A549 (cell line): ENCODE measurements at regions not wholly inside any gene's neighbourhood (a gene's known extent, or its start where the extent isn't known, plus 50 kb on each side); places are given as distances from the start of the nearest gene placed in this dataset.

Experiments
- ATAC-seq, 2 experiments: fragments of 200-7000 bp in 1 of 2; fragments of >200 bp in 1 of 2; cut with Nextera tagmentation in 1 of 2; cut with Tn5 transposase in 1 of 2; 3 replicates each; pipeline versions ENCODE4 v1.8.0 to v1.9.1; 2018 to 2020; ENCODE audit warnings: mild to moderate bottlenecking in 1 of 2, moderate library complexity in 1 of 2
- CTCF ChIA-PET: fragments of 300-600 bp; sonication (Branson Sonifier 250); formaldehyde crosslinking; extraction: SDS; loops from one replicate; lab custom pipeline; 2021; ENCODE audit warnings: antibody characterized with exemption, inconsistent platforms; lab: Yijun Ruan, JAX
- POLR2A ChIA-PET: fragments of 350-600 bp; formaldehyde crosslinking; extraction: SDS; loops from one replicate; lab custom pipeline; 2021; ENCODE audit warnings: antibody characterized with exemption, inconsistent platforms; lab: Yijun Ruan, JAX
- DNase-seq, 2 experiments: peaks; one replicate each; pipeline versions ENCODE4 v3.0.0 to v3.0.0-alpha.2; 2011 to 2016; ENCODE audit warnings: low read depth in 1 of 2, low spot score in 1 of 2
- FAIRE-seq: peaks from 2 replicates; lab custom pipeline; 2011; peaks lifted over from hg19 to GRCh38; lab: Jason Lieb, UNC
- H3K27ac ChIP-seq, 2 experiments: fragments of >200 bp; sonication (Bioruptor Twin); formaldehyde crosslinking; 3 replicates each; pipeline ENCODE4 v1.5.1; 2016 to 2017
- H3K4me1 ChIP-seq: fragments of >200 bp; sonication (Bioruptor Twin); formaldehyde crosslinking; 3 replicates; pipeline ENCODE4 v1.6.1; 2016
- H3K4me2 ChIP-seq: fragments of >200 bp; sonication (Bioruptor Twin); formaldehyde crosslinking; 3 replicates; pipeline ENCODE4 v1.6.1; 2016
- H3K4me3 ChIP-seq: fragments of >200 bp; sonication (Bioruptor Twin); formaldehyde crosslinking; 3 replicates; pipeline ENCODE4 v1.5.1; 2016
- H3K9me3 ChIP-seq: fragments of >200 bp; sonication (Bioruptor Twin); formaldehyde crosslinking; 3 replicates; pipeline ENCODE4 v1.6.1; 2016
- BHLHE40 ChIP-seq: IDR thresholded peaks from 2 replicates; pipeline ENCODE4 v1.6.1; 2012; ENCODE audit warnings: low read depth, low read length, inconsistent platforms
- CBX2 ChIP-seq: fragments of 200-600 bp; sonication (generic); IDR thresholded peaks from 2 replicates; pipeline ENCODE4 v1.6.1; 2016; ENCODE audit warnings: low read depth, mild to moderate bottlenecking, borderline replicate concordance
- CBX8 ChIP-seq: fragments of 200-600 bp; sonication (generic); IDR thresholded peaks from 2 replicates; pipeline ENCODE4 v1.6.1; 2016
- CEBPB ChIP-seq, 2 experiments: fragments of >200 bp in 1 of 2; sonication (Bioruptor Twin) in 1 of 2; formaldehyde crosslinking in 1 of 2; IDR thresholded peaks; 2 replicates each; pipeline ENCODE4 v1.6.1; 2012 to 2016
- CHD2 ChIP-seq: fragments of 150-350 bp; IDR thresholded peaks from 2 replicates; pipeline ENCODE4 v1.6.1; 2014; ENCODE audit warnings: low read length; ENCODE audit not compliant: partially characterized antibody
- EHMT2 ChIP-seq: fragments of 200-600 bp; sonication (generic); IDR thresholded peaks from 2 replicates; pipeline ENCODE4 v1.6.1; 2016; ENCODE audit warnings: antibody characterized with exemption, low read depth, mild to moderate bottlenecking, moderate library complexity
- EP300 ChIP-seq, 2 experiments: fragments of >200 bp; sonication (Bioruptor Twin); formaldehyde crosslinking; IDR thresholded peaks; 2 replicates in 1 of 2; 3 replicates in 1 of 2; pipeline ENCODE4 v1.6.1; 2016 to 2017
- FOSB ChIP-seq: fragments of 250-450 bp; sonication (Bioruptor Pico); IDR thresholded peaks from 2 replicates; pipeline ENCODE4 v1.5.0; 2020; ENCODE audit warnings: mild to moderate bottlenecking, moderate library complexity
- FOXS1 ChIP-seq: fragments of 250-450 bp; sonication (Bioruptor Pico); IDR thresholded peaks from 2 replicates; pipeline ENCODE4 v1.5.0; 2020; ENCODE audit warnings: mild to moderate bottlenecking, moderate library complexity
- HDAC2 ChIP-seq: fragments of 200-600 bp; sonication (generic); IDR thresholded peaks from 2 replicates; pipeline ENCODE4 v1.6.1; 2016
- HEYL ChIP-seq: fragments of 250-450 bp; sonication (Bioruptor Pico); IDR thresholded peaks from 2 replicates; pipeline ENCODE4 v1.8.0; 2021; ENCODE audit warnings: mild to moderate bottlenecking, moderate library complexity
- HMGXB4 ChIP-seq: fragments of 250-450 bp; sonication (Bioruptor Pico); IDR thresholded peaks from 2 replicates; pipeline ENCODE4 v1.5.0; 2021; ENCODE audit warnings: mild to moderate bottlenecking, moderate library complexity, borderline replicate concordance
- HOXB13 ChIP-seq: fragments of 250-450 bp; sonication (Bioruptor Pico); IDR thresholded peaks from 2 replicates; pipeline ENCODE4 v1.5.0; 2020; ENCODE audit warnings: low read depth, mild to moderate bottlenecking, moderate library complexity
- JUNB ChIP-seq: fragments of >200 bp; sonication (Bioruptor Twin); formaldehyde crosslinking; IDR thresholded peaks from 2 replicates; pipeline ENCODE4 v1.6.1; 2016
- KDM5A ChIP-seq: fragments of 200-600 bp; sonication (generic); IDR thresholded peaks from 2 replicates; pipeline ENCODE4 v1.6.1; 2016; ENCODE audit warnings: antibody characterized with exemption, mild to moderate bottlenecking
- NPAS2 ChIP-seq: fragments of 250-450 bp; sonication (Bioruptor Pico); IDR thresholded peaks from 2 replicates; pipeline ENCODE4 v1.8.0; 2022; ENCODE audit warnings: mild to moderate bottlenecking, moderate library complexity, borderline replicate concordance
- PHF8 ChIP-seq: fragments of 200-600 bp; sonication (generic); IDR thresholded peaks from 2 replicates; pipeline ENCODE4 v1.6.1; 2016; ENCODE audit warnings: low read depth, mild to moderate bottlenecking, antibody characterized with exemption, moderate library complexity, borderline replicate concordance
- POLR2AphosphoS2 ChIP-seq: conservative IDR thresholded peaks from 2 replicates; pipeline ENCODE4 v1.6.1; 2012; ENCODE audit warnings: low read length, improper control_type of control experiment, inconsistent platforms
- RARB ChIP-seq: fragments of 250-450 bp; sonication (Bioruptor Pico); IDR thresholded peaks from 2 replicates; pipeline ENCODE4 v1.8.0; 2021; ENCODE audit warnings: mild to moderate bottlenecking, moderate library complexity
- REST ChIP-seq: fragments of 200-600 bp; sonication (generic); IDR thresholded peaks from 2 replicates; pipeline ENCODE4 v1.6.1; 2016; ENCODE audit warnings: antibody characterized with exemption, mild to moderate bottlenecking, moderate library complexity
- RFX5 ChIP-seq: fragments of 450-650 bp; IDR thresholded peaks from 2 replicates; pipeline ENCODE4 v1.7.1; 2014; ENCODE audit warnings: antibody characterized with exemption, mild to moderate bottlenecking, moderate library complexity
- RNF2 ChIP-seq: fragments of 200-600 bp; sonication (generic); IDR thresholded peaks from 2 replicates; pipeline ENCODE4 v1.6.1; 2016; ENCODE audit warnings: low read depth, mild to moderate bottlenecking, antibody characterized with exemption, moderate library complexity, borderline replicate concordance
- SREBF2 ChIP-seq: fragments of 450-650 bp; IDR thresholded peaks from 2 replicates; pipeline ENCODE4 v1.6.1; 2014; ENCODE audit warnings: mild to moderate bottlenecking, moderate library complexity
- WGBS: methylation state at CpG from one replicate; pipeline ENCODE4 v1.1.6; 2017; ENCODE audit errors: missing lambda C conversion rate; 5-methylcytosine and 5-hydroxymethylcytosine counted together

GRCh38 chr15:91784973-91785709, 68.4 kb upstream of the SLCO3A1 start:
- DNase-seq (no peak), ATAC-seq (no peak), FAIRE-seq (no peak)
- H3K4me3 ChIP-seq = no peak overlapping the region
- 27% methylated on average over 3 of the region's 4 CpGs for WGBS
- CTCF ChIA-PET = interaction anchor here (2.5 kb wide), 1 partner anchor 11 kb away, joined by 11 read pairs; no protein-coding TSS in a partner anchor
- no peak overlapping the region for H3K27ac ChIP-seq
- H3K4me2 ChIP-seq = no peak overlapping the region
- no peaks in the 10 kb centered on the region for H3K9me3 ChIP-seq
- no peak for TF ChIP-seq POLR2AphosphoS2
- no peak for TF ChIP-seq CBX8
- no peak for TF ChIP-seq CEBPB (IDR thresholded peaks at IDR 0.05)
- no peak for TF ChIP-seq NPAS2 (CRISPR knock-in tag)
- no peak for TF ChIP-seq HEYL (CRISPR knock-in tag)
- no peak for TF ChIP-seq EHMT2
- TF ChIP-seq HDAC2 = no peak
- TF ChIP-seq, all 56 proteins: peak for 0
- POLR2A ChIA-PET = no interaction called here
- no peaks in the 10 kb centered on the region for H3K4me1 ChIP-seq

DNA sequence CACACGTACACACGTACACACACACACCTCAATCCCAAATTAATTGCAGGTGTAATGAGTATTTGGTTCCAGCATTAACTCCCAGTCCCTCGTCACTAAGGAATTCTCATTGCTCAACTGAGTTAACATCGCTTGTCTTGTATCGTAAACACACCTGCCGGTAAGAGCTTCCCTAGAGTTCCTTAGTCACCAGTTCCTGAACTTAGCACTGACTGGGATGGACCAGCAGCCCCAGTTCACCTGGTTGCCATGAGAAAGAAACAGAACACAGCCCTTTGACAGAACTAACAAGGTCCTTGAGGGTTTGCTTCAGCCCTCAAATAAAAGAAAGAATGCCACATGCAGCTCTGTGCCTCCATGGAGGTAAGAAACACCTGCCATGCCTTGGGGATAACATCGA, 66.3 kb upstream of the SLCO3A1 start:
- ChIA-PET POLR2A (no interaction called here), CTCF (interaction anchor here (1.1 kb wide), 1 partner anchor 63 kb away, joined by 3 read pairs; no protein-coding TSS in a partner anchor)
- no peak for ATAC-seq
- WGBS = 6% methylated on average over 7 of the region's 7 CpGs
- H3K4me1 ChIP-seq = no peaks in the 10 kb centered on the region
- H3K4me3 ChIP-seq = no peak overlapping the region
- DNase-seq = no peak
- TF ChIP-seq HEYL (CRISPR knock-in tag) (no peak), PHF8 (no peak), REST (no peak), FOSB (CRISPR knock-in tag) (no peak), POLR2AphosphoS2 (no peak), CHD2 (no peak), EP300 (IDR thresholded peaks at IDR 0.05) (no peak), FOXS1 (CRISPR knock-in tag) (no peak), CBX2 (no peak), RFX5 (no peak), HOXB13 (no peak), RNF2 (no peak), JUNB (no peak), CEBPB (IDR thresholded peaks at IDR 0.05) (no peak), KDM5A (no peak), HMGXB4 (CRISPR knock-in tag) (no peak), SREBF2 (no peak), BHLHE40 (no peak), RARB (no peak)
- H3K9me3 ChIP-seq = no peaks in the 10 kb centered on the region
- no peak for FAIRE-seq
- H3K4me2 ChIP-seq = no peak overlapping the region
- H3K27ac ChIP-seq = no peak overlapping the region
